ENCODE measurements at regions not wholly inside any gene's neighbourhood (a gene's known extent, or its start where the extent isn't known, plus 50 kb on each side); places are given as distances from the start of the nearest gene placed in this dataset.

GRCh38 chr14:97065305-97066067 lies 268.3 kb downstream of the VRK1 start (continued):
- TF ChIP-seq ZNF687 (CRISPR knock-in tag; IDR thresholded peaks at IDR 0.05) (no peak), ZNF496 (CRISPR knock-in tag; IDR thresholded peaks at IDR 0.05; ENCODE audit: insufficient replicate concordance) (no peak), ELF4 (CRISPR knock-in tag; IDR thresholded peaks at IDR 0.05; ENCODE audit: borderline replicate concordance) (no peak), CBX5 (CRISPR knock-in tag; IDR thresholded peaks at IDR 0.05; ENCODE audit: borderline replicate concordance) (no peak), ZNF839 (CRISPR knock-in tag; IDR thresholded peaks at IDR 0.05; ENCODE audit: borderline replicate concordance) (no peak), E2F5 (CRISPR knock-in tag; conservative IDR thresholded peaks at IDR 0.05) (no peak), KDM1A (CRISPR knock-in tag; IDR thresholded peaks at IDR 0.05) (no peak)

Data from HepG2 (cell line).